B cell (primary cell): ENCODE measurements at regions not wholly inside any gene's neighbourhood (a gene's known extent, or its start where the extent isn't known, plus 50 kb on each side); places are given as distances from the start of the nearest gene placed in this dataset.

Experiments
- ATAC-seq: fragments of 200-7000 bp; cut with Tn5 transposase; one replicate; pipeline ENCODE4 v1.10.0; 2021; ENCODE audit warnings: low read depth, mild to moderate bottlenecking, moderate number of reproducible peaks, moderate library complexity
- CTCF ChIA-PET: fragments of 350-600 bp; sonication (Branson Sonifier 250); formaldehyde crosslinking; loops from one replicate; lab custom pipeline; 2021; ENCODE audit warnings: antibody characterized with exemption, inconsistent platforms; lab: Charles Lee
- POLR2A ChIA-PET: fragments of 350-600 bp; sonication (Branson Sonifier 250); formaldehyde crosslinking; loops from one replicate; lab custom pipeline; 2021; ENCODE audit warnings: antibody characterized with exemption; lab: Charles Lee
- DNase-seq: peaks from one replicate; pipeline ENCODE4 v3.0.0; 2013
- H2AFZ ChIP-seq: 2 replicates; pipeline ENCODE4 v1.6.1; 2012; ENCODE audit warnings: mild to moderate bottlenecking, low read depth, low read length; ENCODE audit not compliant: insufficient read depth, poor library complexity, severe bottlenecking
- H3K27ac ChIP-seq, 2 donors: 1 replicate in 1 of 2; 2 replicates in 1 of 2; pipeline ENCODE4 v1.5.1; 2012 to 2013; ENCODE audit warnings: low read length in 2 of 2, mild to moderate bottlenecking in 2 of 2, moderate library complexity in 1 of 2
- H3K27me3 ChIP-seq, 4 experiments: fragments of 200-600 bp in 1 of 4; sonication (generic) in 1 of 4; replicated peaks in 1 of 4; 1 replicate in 2 of 4; 2 replicates in 2 of 4; pipeline versions ENCODE4 v1.6.1 to v1.7.0; 2013 to 2016; ENCODE audit warnings: low read length in 3 of 4, mild to moderate bottlenecking in 2 of 4, mixed read lengths in 1 of 4, moderate library complexity in 1 of 4; ENCODE audit not compliant: insufficient read depth in 4 of 4, control insufficient read depth in 3 of 4; ENCODE audit errors: control extremely low read depth in 1 of 4
- H3K36me3 ChIP-seq, 2 experiments: replicated peaks in 1 of 2; 1 replicate in 1 of 2; 2 replicates in 1 of 2; pipeline versions ENCODE4 v1.6.1 to v1.7.1; 2013; ENCODE audit warnings: low read length in 1 of 2; ENCODE audit not compliant: insufficient read depth in 2 of 2, control insufficient read depth in 1 of 2; ENCODE audit errors: control extremely low read depth in 1 of 2, extremely low read depth in 1 of 2
- H3K4me1 ChIP-seq, 2 donors: fragments of 200-600 bp in 1 of 2; sonication (generic) in 1 of 2; 1 replicate in 1 of 2; 2 replicates in 1 of 2; pipeline versions ENCODE4 v1.5.1 to v1.6.1; 2013 to 2017; ENCODE audit warnings: low read length in 2 of 2; ENCODE audit not compliant: control insufficient read depth in 2 of 2, insufficient read depth in 2 of 2
- H3K4me2 ChIP-seq: replicated peaks from 2 replicates; pipeline ENCODE3; 2012; ENCODE audit warnings: mild to moderate bottlenecking, low read depth, low read length; ENCODE audit not compliant: poor library complexity, severe bottlenecking
- H3K4me3 ChIP-seq, 5 experiments: fragments of 200-600 bp in 1 of 5; sonication (generic) in 1 of 5; 1 replicate in 3 of 5; 2 replicates in 2 of 5; pipeline versions ENCODE4 v1.5.1 to v1.7.0; 2011 to 2016; ENCODE audit warnings: low read length in 4 of 5, mild to moderate bottlenecking in 4 of 5, low read depth in 2 of 5, control low read depth in 1 of 5, moderate library complexity in 1 of 5; ENCODE audit not compliant: insufficient read depth in 1 of 5; ENCODE audit errors: control extremely low read depth in 1 of 5, extremely low read depth in 1 of 5
- H3K79me2 ChIP-seq: fragments of 200-600 bp; sonication (generic); one replicate; pipeline ENCODE4 v1.6.0; 2016; ENCODE audit warnings: low read length; ENCODE audit not compliant: control insufficient read depth, insufficient read depth
- H3K9ac ChIP-seq: fragments of 200-600 bp; sonication (generic); 2 replicates; pipeline ENCODE4 v1.6.1; 2017; ENCODE audit warnings: mild to moderate bottlenecking, low read length, moderate library complexity
- H3K9me3 ChIP-seq, 3 donors: one replicate each; pipeline versions ENCODE4 v1.6.1 to v1.7.1; 2013; ENCODE audit warnings: low read length in 2 of 3; ENCODE audit not compliant: control insufficient read depth in 2 of 3, insufficient read depth in 1 of 3; ENCODE audit errors: control extremely low read depth in 1 of 3
- H4K20me1 ChIP-seq: 2 replicates; pipeline ENCODE4 v1.6.0; 2012; ENCODE audit warnings: mild to moderate bottlenecking, low read length; ENCODE audit not compliant: insufficient read depth, control insufficient read depth, poor library complexity, severe bottlenecking
- H3K27ac Mint-ChIP-seq: one replicate; pipeline ENCODE4 v1.8.0; 2021; ENCODE audit warnings: mixed read lengths
- H3K27me3 Mint-ChIP-seq: one replicate; pipeline ENCODE4 v1.8.0; 2021; ENCODE audit warnings: mixed read lengths
- H3K4me1 Mint-ChIP-seq: one replicate; pipeline ENCODE4 v1.8.0; 2021; ENCODE audit warnings: mixed read lengths
- H3K4me3 Mint-ChIP-seq: one replicate; pipeline ENCODE4 v1.8.0; 2021; ENCODE audit warnings: mixed read lengths
- H3K9me3 Mint-ChIP-seq: one replicate; pipeline ENCODE4 v1.8.0; 2022; ENCODE audit warnings: mixed read lengths; ENCODE audit not compliant: insufficient read depth
- EZH2 ChIP-seq: IDR thresholded peaks from 2 replicates; pipeline ENCODE4 v1.6.1; 2012; ENCODE audit warnings: borderline replicate concordance, low read depth, mild to moderate bottlenecking, moderate library complexity, low read length; ENCODE audit not compliant: insufficient read depth, poor library complexity, severe bottlenecking
- WGBS: methylation state at CpG from one replicate; pipeline ENCODE4 v1.1.5; 2013; ENCODE audit warnings: missing lambda C conversion rate; ENCODE audit not compliant: insufficient coverage; 5-methylcytosine and 5-hydroxymethylcytosine counted together
- intact Hi-C: fragments of 100-400 bp; cut with micrococcal nuclease; formaldehyde crosslinking; loops from one replicate; pipeline ENCODE4 v1.10.0; 2022
- TF ChIP-seq, protein P1 (sequence below): fragments of 200-600 bp; IDR thresholded peaks from one replicate; pipeline ENCODE4 v1.8.0; 2022; ENCODE audit warnings: antibody characterized with exemption, mild to moderate bottlenecking

DNA sequence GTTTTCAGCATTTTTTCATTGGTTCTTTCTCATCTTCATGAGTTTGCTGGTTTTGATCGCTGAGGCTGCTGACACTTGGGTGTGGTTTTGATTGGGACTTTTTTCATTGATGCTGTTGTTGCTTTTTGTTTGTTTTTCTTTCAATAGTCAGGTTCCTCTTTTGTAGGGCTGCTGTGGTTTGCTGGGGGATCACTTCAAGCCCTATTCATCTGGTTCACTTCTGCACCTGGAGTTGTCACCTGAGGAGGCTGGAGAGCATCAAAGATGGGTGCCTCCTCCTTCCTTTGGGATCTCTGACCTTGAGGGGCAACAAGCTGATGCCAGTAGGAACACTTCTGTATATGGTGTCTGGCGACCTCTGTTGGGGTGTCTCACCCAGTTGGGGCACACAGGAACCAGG, 1279.9 kb upstream of the TMPRSS15 start:
- no peak for DNase-seq
- Histone ChIP-seq H3K4me1 (no peaks in the 10 kb centered on the region), H3K27me3 (no peaks in the 10 kb centered on the region), H4K20me1 (no peaks in the 10 kb centered on the region), H3K4me2 (no peak overlapping the region), H3K27ac (no peak overlapping the region), H2AFZ (no peak overlapping the region), H3K79me2 (no peaks in the 10 kb centered on the region), H3K4me3 (no peak overlapping the region), H3K9me3 (peaks cover 0 to 19% (median 2%) of the 10 kb centered on the region in 3 donors), H3K9ac (no peak overlapping the region), H3K36me3 (no peaks in the 10 kb centered on the region)
- peaks cover 2% of the 10 kb centered on the region for H3K9me3 Mint-ChIP-seq
- TF ChIP-seq, protein P1, sequence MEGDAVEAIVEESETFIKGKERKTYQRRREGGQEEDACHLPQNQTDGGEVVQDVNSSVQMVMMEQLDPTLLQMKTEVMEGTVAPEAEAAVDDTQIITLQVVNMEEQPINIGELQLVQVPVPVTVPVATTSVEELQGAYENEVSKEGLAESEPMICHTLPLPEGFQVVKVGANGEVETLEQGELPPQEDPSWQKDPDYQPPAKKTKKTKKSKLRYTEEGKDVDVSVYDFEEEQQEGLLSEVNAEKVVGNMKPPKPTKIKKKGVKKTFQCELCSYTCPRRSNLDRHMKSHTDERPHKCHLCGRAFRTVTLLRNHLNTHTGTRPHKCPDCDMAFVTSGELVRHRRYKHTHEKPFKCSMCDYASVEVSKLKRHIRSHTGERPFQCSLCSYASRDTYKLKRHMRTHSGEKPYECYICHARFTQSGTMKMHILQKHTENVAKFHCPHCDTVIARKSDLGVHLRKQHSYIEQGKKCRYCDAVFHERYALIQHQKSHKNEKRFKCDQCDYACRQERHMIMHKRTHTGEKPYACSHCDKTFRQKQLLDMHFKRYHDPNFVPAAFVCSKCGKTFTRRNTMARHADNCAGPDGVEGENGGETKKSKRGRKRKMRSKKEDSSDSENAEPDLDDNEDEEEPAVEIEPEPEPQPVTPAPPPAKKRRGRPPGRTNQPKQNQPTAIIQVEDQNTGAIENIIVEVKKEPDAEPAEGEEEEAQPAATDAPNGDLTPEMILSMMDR, result no peak
- no peak for TF ChIP-seq EZH2
- WGBS, result 91% methylated on average over 1 of the region's 2 CpGs
- no peak overlapping the region for H3K27ac Mint-ChIP-seq
- intact Hi-C loops, result no loop called here
- ChIA-PET CTCF (no interaction called here), POLR2A (no interaction called here)
- H3K27me3 Mint-ChIP-seq, result no peaks in the 10 kb centered on the region
- no peaks in the 10 kb centered on the region for H3K4me1 Mint-ChIP-seq
- ATAC-seq, result no peak
- no peak overlapping the region for H3K4me3 Mint-ChIP-seq

DNA sequence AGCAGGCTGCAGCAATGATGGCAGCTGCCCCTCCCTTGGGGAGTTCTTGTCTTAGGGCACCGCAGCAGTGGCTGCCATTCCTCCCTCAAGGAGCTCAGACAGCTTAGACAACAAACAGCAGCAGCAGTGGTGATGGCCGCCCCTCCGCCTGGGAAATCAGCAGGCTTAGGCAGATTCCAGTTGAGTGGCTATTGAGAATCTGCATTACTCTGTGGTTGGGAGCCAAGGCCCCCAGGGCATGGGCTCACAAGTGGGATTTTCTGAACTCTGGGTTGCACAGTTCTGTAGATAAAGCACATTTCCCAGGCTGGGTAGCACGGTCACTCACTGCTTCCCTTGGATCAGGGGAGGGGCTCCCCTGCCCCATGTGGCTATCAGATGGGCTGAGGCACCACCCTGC, 1280.7 kb upstream of the TMPRSS15 start:
- TF ChIP-seq EZH2, result no peak
- TF ChIP-seq, protein P1, result no peak
- H3K27ac ChIP-seq, result no peak overlapping the region
- no peak overlapping the region for H2AFZ ChIP-seq
- H3K27ac Mint-ChIP-seq, result no peak overlapping the region
- ChIA-PET CTCF (no interaction called here), POLR2A (no interaction called here)
- H3K4me1 Mint-ChIP-seq, result no peaks in the 10 kb centered on the region
- H3K27me3 ChIP-seq, result no peaks in the 10 kb centered on the region
- WGBS, result 70% methylated on average over 4 of the region's 4 CpGs
- H3K4me1 ChIP-seq, result no peaks in the 10 kb centered on the region
- H3K9ac ChIP-seq, result no peak overlapping the region
- intact Hi-C loops, result no loop called here
- H3K79me2 ChIP-seq, result no peaks in the 10 kb centered on the region
- ATAC-seq, result no peak
- H3K9me3 ChIP-seq, result peaks cover 0 to 19% (median 2%) of the 10 kb centered on the region in 3 donors
- H3K27me3 Mint-ChIP-seq, result no peaks in the 10 kb centered on the region
- H3K36me3 ChIP-seq, result no peaks in the 10 kb centered on the region
- DNase-seq, result no peak
- no peaks in the 10 kb centered on the region for H4K20me1 ChIP-seq
- H3K4me3 ChIP-seq, result no peak overlapping the region
- no peak overlapping the region for H3K4me2 ChIP-seq
- peaks cover 2% of the 10 kb centered on the region for H3K9me3 Mint-ChIP-seq
- H3K4me3 Mint-ChIP-seq, result no peak overlapping the region
